Posterior cingulate gyrus (tissue), 11 donors: ENCODE measurements at regions not wholly inside any gene's neighbourhood (a gene's known extent, or its start where the extent isn't known, plus 50 kb on each side); places are given as distances from the start of the nearest gene placed in this dataset.
"Not testable (repeated sequence)": the region's sequence is repeated elsewhere in the genome, so short reads cannot be mapped to it uniquely, and the experiment has no call there.

Experiments used
- DNase-seq, 10 donors: peaks; one replicate each; pipeline versions ENCODE4 v3.0.0 to v3.0.0-alpha.2; 2020 to 2021; ENCODE audit warnings: mixed read lengths in 3 of 10
- intact Hi-C: fragments of 100-400 bp; cut with DNase I; formaldehyde crosslinking; loops from one replicate; pipeline ENCODE4 v1.15.1; 2023

DNA sequence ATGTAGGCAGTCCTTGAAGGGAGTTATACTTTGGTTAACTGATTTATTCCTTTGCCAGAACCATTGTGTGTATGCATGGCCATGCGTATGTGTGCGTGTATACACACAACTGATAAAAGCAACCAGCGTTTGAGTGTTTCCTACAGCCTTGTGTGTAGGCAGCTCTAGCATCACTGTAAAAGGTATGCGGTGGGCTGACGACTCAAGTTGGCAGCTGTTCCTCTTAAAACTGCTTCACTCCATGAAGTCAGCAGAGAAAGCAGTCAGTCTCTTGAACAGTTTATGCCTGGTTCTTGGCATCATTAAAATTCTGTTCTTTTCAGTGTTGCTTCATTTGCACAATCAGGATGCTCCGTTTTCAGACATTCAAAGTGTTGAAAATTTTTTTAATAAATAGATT lies 103.5 kb upstream of the FRMPD4 start:
- intact Hi-C loops, result no loop called here
- DNase-seq, result peak in 2 of 10 donors; percentile 5 to 67

DNA sequence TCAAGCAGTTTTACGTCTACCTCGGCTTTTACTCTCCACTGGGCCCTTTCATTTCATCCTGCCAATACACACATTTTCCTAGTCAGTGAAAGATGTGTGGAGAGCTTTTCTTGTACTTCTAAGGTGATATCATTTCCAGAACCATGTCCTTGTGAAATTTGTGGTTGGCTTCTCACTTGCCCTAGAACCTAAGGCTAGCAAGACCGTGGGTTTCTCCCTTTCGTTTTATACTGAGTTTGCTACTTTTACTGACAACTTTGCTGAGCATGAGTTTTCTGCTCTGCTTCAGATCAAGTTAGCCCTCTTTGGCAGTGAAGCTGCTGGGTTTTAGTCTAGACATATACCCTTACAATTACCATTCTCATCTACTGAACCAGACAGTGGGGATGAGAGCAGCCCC lies 95.7 kb upstream of the FRMPD4 start:
- intact Hi-C loops, result no loop called here
- no peak for DNase-seq

DNA sequence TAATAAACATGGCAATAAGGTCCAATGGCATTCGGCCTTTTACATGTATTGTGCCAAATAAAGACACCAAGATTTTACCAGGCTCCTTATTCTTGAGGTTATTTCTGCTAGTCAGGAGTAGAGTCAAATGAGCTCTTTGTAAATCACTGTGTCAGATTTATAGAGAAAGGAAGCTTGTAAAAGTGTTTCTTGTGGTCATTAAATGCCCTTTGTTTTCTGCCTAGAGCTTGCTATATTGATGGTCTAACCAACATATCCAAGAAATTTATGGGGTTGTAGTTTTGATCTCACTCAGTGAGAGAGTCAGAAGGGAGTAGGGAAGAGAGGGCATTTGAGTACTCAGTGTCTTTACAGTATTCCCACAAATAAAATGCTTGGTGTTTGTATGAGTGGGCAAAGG lies 86.2 kb upstream of the FRMPD4 start:
- intact Hi-C loops, result no loop called here
- DNase-seq, result no peak

DNA sequence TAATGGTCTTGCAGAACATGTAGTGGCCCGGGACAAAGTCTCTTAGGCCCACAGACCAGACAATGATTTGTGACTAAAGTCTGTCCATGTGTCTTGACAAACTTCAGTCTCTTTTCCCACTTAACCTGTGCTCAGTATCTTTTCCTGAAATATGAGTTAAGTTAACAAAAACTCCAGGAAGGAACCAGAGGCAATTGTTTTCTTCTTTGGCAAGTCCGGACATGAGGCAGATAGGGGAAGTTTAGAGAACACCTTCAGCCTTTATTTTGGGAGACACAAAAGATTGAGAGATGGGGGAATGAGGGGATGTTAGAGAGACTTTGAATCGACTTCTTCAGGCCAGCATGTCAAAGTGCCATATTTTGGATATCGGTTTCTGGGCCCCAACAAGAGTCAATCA lies 80.2 kb upstream of the FRMPD4 start:
- DNase-seq, result no peak
- intact Hi-C loops, result no loop called here

DNA sequence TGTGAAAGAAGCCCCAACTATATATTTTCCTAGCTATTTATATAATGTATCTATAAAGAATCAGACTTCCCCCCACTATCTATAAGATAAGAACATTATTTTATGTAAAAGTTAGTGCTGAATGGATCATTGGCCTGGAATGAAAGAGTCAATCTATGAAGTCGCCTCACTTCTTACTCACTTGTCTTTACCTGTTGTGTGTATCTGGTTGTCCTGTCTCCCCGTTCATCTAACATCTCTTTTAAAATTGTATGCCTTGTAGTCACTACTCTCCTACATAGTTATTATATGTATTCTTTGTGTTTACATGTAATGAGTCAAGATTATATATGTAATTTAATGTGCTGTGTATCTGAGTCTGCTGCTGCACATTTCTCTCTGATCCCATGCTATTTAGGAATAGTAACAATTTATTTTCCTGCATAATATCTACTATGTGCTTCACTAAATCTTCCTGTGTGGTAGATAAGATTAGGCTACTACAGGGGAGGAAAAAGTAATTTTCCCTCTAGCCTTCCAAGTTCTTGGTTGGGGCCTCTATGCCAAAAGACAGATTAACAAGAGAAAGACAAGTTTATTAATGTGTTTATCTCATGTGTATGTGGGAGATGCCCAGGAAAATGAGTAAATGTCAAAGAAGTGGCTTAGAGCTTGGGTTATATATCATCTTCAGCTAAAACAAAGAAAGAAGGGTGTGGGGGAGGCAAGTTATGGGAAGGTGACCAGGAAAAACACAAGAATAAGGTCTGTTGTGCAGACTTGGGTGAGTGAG lies 77.6 kb upstream of the FRMPD4 start:
- intact Hi-C loops, result no loop called here
- DNase-seq, result no peak

DNA sequence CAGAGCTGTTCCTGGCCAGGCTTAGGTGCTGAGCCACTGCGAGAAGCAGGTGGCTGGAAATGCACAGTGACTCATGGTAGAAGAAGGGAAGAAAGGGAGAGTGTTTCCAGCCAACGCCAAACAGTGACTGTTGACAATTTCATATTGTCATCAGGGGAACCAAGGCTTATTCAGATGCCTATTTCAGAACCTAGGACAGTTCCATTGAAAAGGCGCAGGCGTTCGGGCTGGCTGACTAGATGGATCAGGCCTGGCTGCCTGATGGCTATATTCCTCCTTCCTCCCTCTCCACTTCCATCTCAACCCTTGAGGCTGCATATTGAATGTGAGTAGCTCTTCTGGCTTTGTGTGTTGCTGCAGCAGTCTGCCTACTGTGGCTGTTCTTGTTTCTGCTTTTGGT lies 73.0 kb upstream of the FRMPD4 start:
- intact Hi-C loops, result no loop called here
- peak in 8 of 10 donors; percentile 3 to 78 (median 20) for DNase-seq

DNA sequence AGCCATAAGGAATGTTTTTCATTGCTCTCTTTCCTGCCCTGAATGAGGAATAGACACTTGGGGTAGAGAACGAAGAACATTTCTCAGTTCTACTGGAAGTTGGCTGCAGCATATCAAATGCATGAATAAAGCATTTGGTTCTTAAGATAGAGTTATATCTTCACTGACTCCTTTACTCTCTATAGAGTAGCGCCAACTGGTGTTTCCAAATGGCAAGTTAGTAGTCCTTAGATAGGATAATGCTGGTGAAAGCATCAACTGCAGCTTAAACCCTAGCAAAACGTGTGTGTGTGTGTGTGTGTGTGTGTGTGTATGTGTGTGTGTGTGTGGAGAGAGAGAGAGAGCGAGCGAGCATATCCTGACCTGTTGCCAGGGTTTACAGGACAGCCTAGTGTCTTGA lies 62.2 kb upstream of the FRMPD4 start:
- no peak for DNase-seq
- intact Hi-C loops, result no loop called here

DNA sequence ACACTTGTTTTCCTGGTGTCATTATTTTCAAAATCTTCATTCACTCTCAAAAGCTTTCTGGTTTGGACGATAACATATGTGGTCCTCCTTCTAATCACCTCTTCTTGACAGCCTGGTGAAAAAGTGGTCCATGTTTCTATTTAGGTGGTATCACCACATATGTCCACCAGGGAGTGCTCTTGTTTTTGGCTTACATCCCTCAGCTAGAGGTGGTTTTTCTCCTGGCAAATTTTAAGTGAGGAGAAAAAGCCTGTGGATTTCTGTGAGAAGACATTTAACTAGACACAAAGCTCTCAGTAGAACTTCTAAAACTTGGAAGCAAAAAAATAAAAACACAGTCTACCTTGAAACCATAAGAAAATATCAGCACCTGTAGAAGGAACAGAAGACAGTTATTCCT lies 58.0 kb upstream of the FRMPD4 start:
- intact Hi-C loops, result no loop called here
- no peak for DNase-seq

DNA sequence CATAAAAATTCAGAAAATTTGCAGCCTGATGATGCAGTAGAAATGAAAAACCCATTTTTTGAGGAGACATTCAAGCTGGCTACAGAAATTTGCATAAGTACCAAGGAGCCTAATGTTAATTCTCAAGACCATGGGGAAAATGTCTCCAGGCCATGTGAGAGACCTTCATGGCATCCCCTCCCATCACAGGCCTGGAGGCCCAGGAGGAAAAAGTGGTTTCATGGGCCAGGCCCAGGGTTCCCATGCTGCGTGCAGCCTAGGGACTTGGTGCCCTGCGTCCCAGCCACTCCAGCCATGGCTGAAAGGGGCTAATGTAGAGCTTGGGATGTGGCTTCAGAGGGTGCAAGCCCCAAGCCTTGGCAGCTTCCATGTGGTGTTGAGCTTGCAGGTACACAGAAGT lies 55.3 kb upstream of the FRMPD4 start:
- intact Hi-C loops, DNase-seq: not testable (repeated sequence)
